PC-9 (cell line): ENCODE measurements at regions not wholly inside any gene's neighbourhood (a gene's known extent, or its start where the extent isn't known, plus 50 kb on each side); places are given as distances from the start of the nearest gene placed in this dataset.

ENCODE experiments used
- BruUV-seq: library from RNA; stranded (reverse); fragments of 400-500 nt; replicated peaks from 2 replicates; lab custom pipeline; 2021; lab: Mats Ljungman, UMichigan
- CTCF ChIA-PET: fragments of 300-600 bp; sonication (Branson Sonifier 250); formaldehyde crosslinking; loops from one replicate; lab custom pipeline; 2022; ENCODE audit warnings: antibody characterized with exemption; lab: Charles Lee
- POLR2A ChIA-PET: fragments of 300-600 bp; sonication (Branson Sonifier 250); formaldehyde crosslinking; loops from one replicate; lab custom pipeline; 2022; ENCODE audit warnings: antibody characterized with exemption; ENCODE audit not compliant: unreplicated experiment; lab: Charles Lee
- DNase-seq, 2 experiments: peaks; one replicate each; pipeline versions ENCODE4 v3.0.0 to v3.0.0-alpha.2; 2015 to 2022; ENCODE audit warnings: mixed read lengths in 1 of 2
- H2AFZ ChIP-seq: fragments of 200-600 bp; sonication (generic); 2 replicates; pipeline ENCODE4 v1.8.1; 2017; ENCODE audit warnings: antibody characterized with exemption
- H3F3A ChIP-seq: fragments of 200-600 bp; sonication (generic); 2 replicates; pipeline ENCODE4 v1.8.1; 2017; ENCODE audit warnings: antibody characterized with exemption, mild to moderate bottlenecking, low read depth; ENCODE audit not compliant: insufficient read depth
- H3K27ac ChIP-seq: fragments of 200-600 bp; sonication (generic); 2 replicates; pipeline ENCODE4 v1.6.1; 2016; ENCODE audit warnings: mixed run types
- H3K27me3 ChIP-seq: fragments of 200-600 bp; sonication (generic); 2 replicates; pipeline ENCODE4 v1.6.1; 2016; ENCODE audit warnings: low read depth, mixed run types; ENCODE audit not compliant: insufficient read depth
- H3K36me3 ChIP-seq: fragments of 200-600 bp; sonication (generic); 2 replicates; pipeline ENCODE4 v1.6.1; 2016; ENCODE audit warnings: low read depth, mixed run types
- H3K4me1 ChIP-seq: fragments of 200-600 bp; sonication (generic); replicated peaks from 2 replicates; pipeline ENCODE4 v1.6.1; 2016; ENCODE audit warnings: mixed run types; ENCODE audit not compliant: insufficient read depth
- H3K4me2 ChIP-seq: fragments of 200-600 bp; sonication (generic); 2 replicates; pipeline ENCODE4 v1.6.1; 2017; ENCODE audit warnings: mixed run types
- H3K4me3 ChIP-seq: fragments of 200-600 bp; sonication (generic); 2 replicates; pipeline ENCODE4 v1.6.1; 2016; ENCODE audit warnings: mixed run types
- H3K79me2 ChIP-seq: fragments of 200-600 bp; sonication (generic); 2 replicates; pipeline ENCODE4 v1.6.1; 2017; ENCODE audit warnings: low read depth, mixed run types
- H3K9me2 ChIP-seq: fragments of 200-600 bp; sonication (generic); 2 replicates; pipeline ENCODE4 v1.8.1; 2017; ENCODE audit warnings: mild to moderate bottlenecking; ENCODE audit not compliant: insufficient read depth
- H3K9me3 ChIP-seq: fragments of 200-600 bp; sonication (generic); 2 replicates; pipeline ENCODE4 v1.8.1; 2016; ENCODE audit warnings: low read depth; ENCODE audit not compliant: insufficient read depth
- H4K20me1 ChIP-seq: fragments of 200-600 bp; sonication (generic); 2 replicates; pipeline ENCODE4 v1.8.1; 2017; ENCODE audit not compliant: insufficient read depth
- EZH2 ChIP-seq: fragments of 200-600 bp; sonication (generic); IDR thresholded peaks from 2 replicates; pipeline ENCODE4 v1.8.0; 2017; ENCODE audit warnings: antibody characterized with exemption, low read depth
- intact Hi-C: fragments of 100-400 bp; cut with micrococcal nuclease; formaldehyde crosslinking; loops from one replicate; pipeline ENCODE4 v1.10.0; 2022; ENCODE audit not compliant: unreplicated experiment
- TF ChIP-seq, protein P1 (sequence below): fragments of 200-600 bp; sonication (generic); conservative IDR thresholded peaks from 2 replicates; pipeline ENCODE4 v1.6.1; 2017; ENCODE audit warnings: mixed run types, antibody characterized with exemption, mild to moderate bottlenecking, moderate library complexity

- CTCF ChIA-PET = no interaction called here
- Histone ChIP-seq H2AFZ (no peak overlapping the region), H3K4me3 (no peak overlapping the region), H3K27me3 (no peaks in the 10 kb centered on the region), H3K4me2 (no peak overlapping the region), H3K4me1 (no peaks in the 10 kb centered on the region), H4K20me1 (no peaks in the 10 kb centered on the region), H3K9me3 (no peaks in the 10 kb centered on the region; the same call in 1 of the 2 replicates), H3F3A (no peaks in the 10 kb centered on the region), H3K36me3 (no peaks in the 10 kb centered on the region), H3K9me2 (no peaks in the 10 kb centered on the region), H3K79me2 (no peaks in the 10 kb centered on the region), H3K27ac (no peak overlapping the region)
- DNase-seq = no peak
- no TSS peak for BruUV-seq
- intact Hi-C loops = no loop called here
- TF ChIP-seq, protein P1, sequence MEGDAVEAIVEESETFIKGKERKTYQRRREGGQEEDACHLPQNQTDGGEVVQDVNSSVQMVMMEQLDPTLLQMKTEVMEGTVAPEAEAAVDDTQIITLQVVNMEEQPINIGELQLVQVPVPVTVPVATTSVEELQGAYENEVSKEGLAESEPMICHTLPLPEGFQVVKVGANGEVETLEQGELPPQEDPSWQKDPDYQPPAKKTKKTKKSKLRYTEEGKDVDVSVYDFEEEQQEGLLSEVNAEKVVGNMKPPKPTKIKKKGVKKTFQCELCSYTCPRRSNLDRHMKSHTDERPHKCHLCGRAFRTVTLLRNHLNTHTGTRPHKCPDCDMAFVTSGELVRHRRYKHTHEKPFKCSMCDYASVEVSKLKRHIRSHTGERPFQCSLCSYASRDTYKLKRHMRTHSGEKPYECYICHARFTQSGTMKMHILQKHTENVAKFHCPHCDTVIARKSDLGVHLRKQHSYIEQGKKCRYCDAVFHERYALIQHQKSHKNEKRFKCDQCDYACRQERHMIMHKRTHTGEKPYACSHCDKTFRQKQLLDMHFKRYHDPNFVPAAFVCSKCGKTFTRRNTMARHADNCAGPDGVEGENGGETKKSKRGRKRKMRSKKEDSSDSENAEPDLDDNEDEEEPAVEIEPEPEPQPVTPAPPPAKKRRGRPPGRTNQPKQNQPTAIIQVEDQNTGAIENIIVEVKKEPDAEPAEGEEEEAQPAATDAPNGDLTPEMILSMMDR = no peak
- TF ChIP-seq EZH2 = no peak
- POLR2A ChIA-PET = no interaction called here
These were observed 71.6 kb upstream of the TNFAIP3 start for GRCh38 chr6:137795501-137795900.

DNA sequence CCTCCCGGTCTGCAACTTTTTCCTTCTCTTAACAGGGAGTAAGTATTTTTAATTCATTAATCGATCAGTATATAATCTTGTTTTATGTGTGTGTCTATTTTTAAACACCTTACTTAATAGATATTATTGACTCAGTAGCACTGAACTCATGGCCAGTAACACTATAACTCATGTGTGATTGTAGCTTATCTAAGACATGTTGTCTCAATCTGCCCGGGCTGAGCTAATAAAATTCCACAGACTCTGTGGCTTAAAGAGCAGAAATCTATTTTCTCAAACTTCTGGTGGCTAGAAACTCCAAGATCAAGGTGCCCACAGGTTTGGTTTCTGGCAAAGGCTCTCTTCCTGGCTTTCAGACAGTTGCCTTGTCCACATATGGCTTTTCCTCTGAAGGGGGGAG lies 68.8 kb upstream of the TNFAIP3 start:
- no peak overlapping the region for H2AFZ ChIP-seq
- H3K9me2 ChIP-seq = no peaks in the 10 kb centered on the region
- H3K4me2 ChIP-seq = no peak overlapping the region
- no peaks in the 10 kb centered on the region for H3K27me3 ChIP-seq
- H3K79me2 ChIP-seq = no peaks in the 10 kb centered on the region
- CTCF ChIA-PET = interaction anchor here (0.6 to 0.8 kb wide), 2 partner anchors 442 to 567 kb away, joined by 3 to 19 read pairs; no protein-coding TSS in a partner anchor
- no peak for DNase-seq
- H4K20me1 ChIP-seq = no peaks in the 10 kb centered on the region
- no peaks in the 10 kb centered on the region for H3F3A ChIP-seq
- no peak overlapping the region for H3K4me3 ChIP-seq
- H3K9me3 ChIP-seq = no peaks in the 10 kb centered on the region; the same call in 1 of the 2 replicates
- TF ChIP-seq EZH2 = no peak
- TF ChIP-seq, protein P1 = no peak
- no peaks in the 10 kb centered on the region for H3K4me1 ChIP-seq
- BruUV-seq = no TSS peak
- H3K27ac ChIP-seq = no peak overlapping the region
- intact Hi-C loops = no loop called here
- POLR2A ChIA-PET = no interaction called here
- no peaks in the 10 kb centered on the region for H3K36me3 ChIP-seq

DNA sequence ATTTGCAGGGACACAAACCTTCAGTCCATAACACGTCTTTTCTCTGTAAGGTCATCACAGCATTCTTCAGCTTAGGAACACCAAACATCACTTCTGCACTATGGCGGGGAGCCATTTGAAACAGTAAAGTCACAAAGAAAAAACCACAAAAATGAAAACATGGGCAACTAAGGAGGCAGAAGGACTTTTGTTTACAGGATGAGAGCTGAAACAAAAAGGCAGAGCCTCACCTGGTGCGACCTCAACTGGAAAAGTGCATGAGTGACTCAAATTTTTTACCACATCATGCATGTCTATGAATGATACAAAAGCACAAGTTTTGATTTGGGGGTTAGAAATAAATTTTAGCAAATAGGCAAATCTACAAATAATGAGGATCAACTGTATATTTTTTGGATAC lies 68.2 kb upstream of the TNFAIP3 start:
- no peak for DNase-seq
- no peak for TF ChIP-seq EZH2
- TF ChIP-seq, protein P1 = no peak
- no peaks in the 10 kb centered on the region for H4K20me1 ChIP-seq
- H3K4me3 ChIP-seq = no peak overlapping the region
- ChIA-PET POLR2A (no interaction called here), CTCF (interaction anchor here (1.4 kb wide), 1 partner anchor 45 kb away, joined by 3 read pairs; no protein-coding TSS in a partner anchor)
- H3F3A ChIP-seq = no peaks in the 10 kb centered on the region
- no peaks in the 10 kb centered on the region for H3K4me1 ChIP-seq
- H3K9me3 ChIP-seq = no peaks in the 10 kb centered on the region; the same call in 1 of the 2 replicates
- no peaks in the 10 kb centered on the region for H3K27me3 ChIP-seq
- no peaks in the 10 kb centered on the region for H3K9me2 ChIP-seq
- H3K79me2 ChIP-seq = no peaks in the 10 kb centered on the region
- BruUV-seq = no TSS peak
- no peak overlapping the region for H3K4me2 ChIP-seq
- H3K36me3 ChIP-seq = no peaks in the 10 kb centered on the region
- no peak overlapping the region for H3K27ac ChIP-seq
- intact Hi-C loops = no loop called here
- no peak overlapping the region for H2AFZ ChIP-seq
